AG04450 (cell line): ENCODE measurements at regions not wholly inside any gene's neighbourhood (a gene's known extent, or its start where the extent isn't known, plus 50 kb on each side); places are given as distances from the start of the nearest gene placed in this dataset.
A peak's percentile ranks its signal among the peaks of the same experiment; 100 is the strongest.

ENCODE experiments used
- CTCF ChIA-PET: fragments of 300-600, 350-600 bp; formaldehyde crosslinking; extraction: SDS; loops from one replicate; lab custom pipeline; 2022; ENCODE audit warnings: antibody characterized with exemption, inconsistent platforms; lab: Charles Lee
- POLR2A ChIA-PET: fragments of 350-600 bp; formaldehyde crosslinking; extraction: SDS; loops from one replicate; lab custom pipeline; 2021; ENCODE audit warnings: antibody characterized with exemption, inconsistent platforms; lab: Yijun Ruan, JAX
- DNase-seq: peaks from one replicate; pipeline ENCODE4 v3.0.0-alpha.2; 2011; ENCODE audit warnings: low read depth, low spot score
- H3K27ac ChIP-seq: one replicate; pipeline ENCODE4 v1.5.1; 2012; ENCODE audit warnings: low read depth, low read length, control low read depth
- H3K27me3 ChIP-seq: one replicate; pipeline ENCODE4 v1.6.0; 2012; ENCODE audit warnings: low read length; ENCODE audit not compliant: control insufficient read depth, insufficient read depth
- H3K4me3 ChIP-seq: 2 replicates; pipeline ENCODE4 v1.5.1; 2011; ENCODE audit warnings: mild to moderate bottlenecking, low read depth, low read length, control low read depth
- H3K9me3 ChIP-seq: 2 replicates; pipeline ENCODE4 v1.5.1; 2012; ENCODE audit warnings: low read length; ENCODE audit not compliant: control insufficient read depth, insufficient read depth
- CTCF ChIP-seq: IDR thresholded peaks from 2 replicates; pipeline ENCODE4 v1.5.1; 2011; ENCODE audit warnings: low read depth, low read length, control low read depth, inconsistent platforms

- POLR2A ChIA-PET: no interaction called here
- no peak for DNase-seq
- CTCF ChIA-PET: interaction anchor here (0.6 to 0.7 kb wide), 2 partner anchors 289 to 1142 kb away, joined by 4 to 6 read pairs; no protein-coding TSS in a partner anchor
- H3K27ac ChIP-seq: no peak overlapping the region
- no peak overlapping the region for H3K4me3 ChIP-seq
- no peaks in the 10 kb centered on the region for H3K9me3 ChIP-seq
- no peak for TF ChIP-seq CTCF
- H3K27me3 ChIP-seq: no peaks in the 10 kb centered on the region
Measured at GRCh38 chr2:13005048-13005447, 288.3 kb downstream of the TRIB2 start.

- no peak for TF ChIP-seq CTCF
- ChIA-PET POLR2A (interaction anchor here (0.8 kb wide), 1 partner anchor 287 kb away, joined by 3 read pairs; no protein-coding TSS in a partner anchor), CTCF (interaction anchor here (0.7 to 2.3 kb wide), 28 partner anchors 10 to 1222 kb away, joined by 3 to 65 read pairs (median 7); partner anchors contain the start of gene TRIB2)
- Histone ChIP-seq H3K9me3 (no peaks in the 10 kb centered on the region), H3K27me3 (no peaks in the 10 kb centered on the region), H3K4me3 (no peak overlapping the region), H3K27ac (no peak overlapping the region)
- no peak for DNase-seq
Measured at GRCh38 chr2:13005761-13006335, 289.1 kb downstream of the TRIB2 start.

- TF ChIP-seq CTCF: no peak
- ChIA-PET CTCF (interaction anchor here (0.6 to 2.3 kb wide), 58 partner anchors 10 to 1253 kb away, joined by 3 to 65 read pairs (median 6); partner anchors contain the start of gene TRIB2), POLR2A (interaction anchor here (0.8 to 1.1 kb wide), 2 partner anchors 286 to 288 kb away, joined by 3 to 6 read pairs; no protein-coding TSS in a partner anchor)
- DNase-seq: no peak
- Histone ChIP-seq H3K9me3 (no peaks in the 10 kb centered on the region), H3K27ac (no peak overlapping the region), H3K27me3 (no peaks in the 10 kb centered on the region), H3K4me3 (no peak overlapping the region)
Measured at GRCh38 chr2:13006426-13006825, 289.7 kb downstream of the TRIB2 start.

- CTCF ChIA-PET: interaction anchor here (0.6 to 2.3 kb wide), 104 partner anchors 9 to 1253 kb away, joined by 3 to 65 read pairs (median 4); partner anchors contain the start of gene TRIB2
Measured at GRCh38 chr2:13006829-13007717, 290.3 kb downstream of the TRIB2 start.

More at GRCh38 chr2:13006829-13007717, 290.3 kb downstream of the TRIB2 start:
- Histone ChIP-seq H3K27me3 (no peaks in the 10 kb centered on the region), H3K27ac (no peak overlapping the region), H3K9me3 (no peaks in the 10 kb centered on the region), H3K4me3 (no peak overlapping the region)
- DNase-seq: peak; percentile 37
- POLR2A ChIA-PET: interaction anchor here (1.0 to 1.1 kb wide), 2 partner anchors 286 to 287 kb away, joined by 3 to 6 read pairs; no protein-coding TSS in a partner anchor
- TF ChIP-seq CTCF: peak; percentile 79
